ENCODE measurements at regions not wholly inside any gene's neighbourhood (a gene's known extent, or its start where the extent isn't known, plus 50 kb on each side); places are given as distances from the start of the nearest gene placed in this dataset.

DNA sequence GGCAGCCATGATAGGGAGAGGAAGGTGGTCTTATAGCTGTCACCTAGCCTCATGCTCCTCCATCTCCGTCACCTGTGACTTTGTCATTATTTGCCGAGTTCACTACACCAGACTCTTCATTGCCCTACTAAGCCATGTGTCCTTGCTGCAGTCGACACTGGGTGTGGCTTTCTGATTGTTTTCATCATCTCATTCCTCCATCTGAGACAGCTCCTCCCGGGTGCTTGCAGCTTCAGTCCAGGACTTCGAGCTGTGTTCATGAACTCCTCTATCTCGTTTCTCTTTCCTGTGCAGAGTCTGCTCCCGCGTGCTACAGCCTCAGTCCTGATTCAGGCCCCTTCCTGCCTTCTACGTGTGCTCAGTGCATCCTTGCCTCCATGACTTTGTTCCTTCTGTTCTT is 295.1 kb upstream of the TNP1 start:
- H3K9ac ChIP-seq = no peak overlapping the region
- no peak overlapping the region for H3K4me3 ChIP-seq
- H4K20me1 ChIP-seq = no peaks in the 10 kb centered on the region
- H3K4me2 ChIP-seq = no peak overlapping the region
- H3K27ac ChIP-seq = no peak overlapping the region
- H3K36me3 ChIP-seq = no peaks in the 10 kb centered on the region
- H3K27me3 ChIP-seq = no peaks in the 10 kb centered on the region
- no peaks in the 10 kb centered on the region for H3K9me3 ChIP-seq
- peaks cover under 1% of the 10 kb centered on the region; the same call in 1 of the 2 replicates for H3K4me1 ChIP-seq
- no peak for TF ChIP-seq Cebpa-rat (IDR thresholded peaks at IDR 0.05)

DNA sequence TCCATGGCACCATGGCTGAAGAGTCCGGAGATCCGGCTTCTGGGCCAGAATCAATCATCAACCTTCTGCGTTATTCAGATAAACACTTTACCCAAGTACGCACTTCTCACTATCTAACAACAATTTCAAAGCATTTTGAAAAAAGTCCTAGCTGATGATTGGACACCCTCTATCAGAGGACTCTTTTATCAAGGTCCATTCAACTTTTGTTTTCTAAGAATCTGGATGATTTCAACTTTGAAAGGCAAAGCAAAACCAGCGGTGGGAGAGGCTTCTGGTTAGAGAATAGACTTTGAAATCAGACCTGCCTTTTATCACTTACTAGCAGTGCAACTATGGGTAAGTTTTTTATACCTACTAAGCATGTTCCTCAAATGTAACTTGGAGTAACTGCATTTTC is 293.6 kb upstream of the TNP1 start:
- Histone ChIP-seq H4K20me1 (no peaks in the 10 kb centered on the region), H3K4me3 (no peak overlapping the region), H3K4me1 (no peaks in the 10 kb centered on the region), H3K9me3 (no peaks in the 10 kb centered on the region), H3K4me2 (no peak overlapping the region), H3K27me3 (no peaks in the 10 kb centered on the region), H3K27ac (no peak overlapping the region), H3K36me3 (no peaks in the 10 kb centered on the region), H3K9ac (no peak overlapping the region)
- TF ChIP-seq Cebpa-rat (IDR thresholded peaks at IDR 0.05) = no peak

DNA sequence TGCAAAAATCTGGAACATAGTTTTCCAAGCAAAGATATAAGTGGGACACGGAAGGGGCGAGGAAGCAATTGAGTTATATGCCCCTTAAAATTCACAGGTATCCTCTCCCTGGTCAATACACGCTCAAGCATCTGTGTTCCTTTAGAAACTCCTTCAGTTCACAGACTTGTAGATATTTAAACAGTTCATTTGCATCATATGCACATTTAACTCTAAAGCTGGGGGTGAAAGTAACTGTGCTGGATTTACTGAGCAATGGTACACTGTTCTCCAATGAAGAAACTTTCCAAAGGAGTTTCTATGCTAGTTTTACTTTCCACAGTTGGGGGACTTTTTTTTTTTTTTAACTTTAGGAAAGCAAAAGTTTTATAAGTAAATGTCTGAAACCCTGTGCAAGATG is 293.0 kb upstream of the TNP1 start:
- no peaks in the 10 kb centered on the region for H3K27me3 ChIP-seq
- no peak for TF ChIP-seq Cebpa-rat (IDR thresholded peaks at IDR 0.05)
- H3K36me3 ChIP-seq = no peaks in the 10 kb centered on the region
- no peaks in the 10 kb centered on the region for H4K20me1 ChIP-seq
- H3K9me3 ChIP-seq = no peaks in the 10 kb centered on the region
- H3K4me1 ChIP-seq = no peaks in the 10 kb centered on the region
- H3K4me2 ChIP-seq = no peak overlapping the region
- no peak overlapping the region for H3K27ac ChIP-seq
- no peak overlapping the region for H3K4me3 ChIP-seq
- no peak overlapping the region for H3K9ac ChIP-seq

DNA sequence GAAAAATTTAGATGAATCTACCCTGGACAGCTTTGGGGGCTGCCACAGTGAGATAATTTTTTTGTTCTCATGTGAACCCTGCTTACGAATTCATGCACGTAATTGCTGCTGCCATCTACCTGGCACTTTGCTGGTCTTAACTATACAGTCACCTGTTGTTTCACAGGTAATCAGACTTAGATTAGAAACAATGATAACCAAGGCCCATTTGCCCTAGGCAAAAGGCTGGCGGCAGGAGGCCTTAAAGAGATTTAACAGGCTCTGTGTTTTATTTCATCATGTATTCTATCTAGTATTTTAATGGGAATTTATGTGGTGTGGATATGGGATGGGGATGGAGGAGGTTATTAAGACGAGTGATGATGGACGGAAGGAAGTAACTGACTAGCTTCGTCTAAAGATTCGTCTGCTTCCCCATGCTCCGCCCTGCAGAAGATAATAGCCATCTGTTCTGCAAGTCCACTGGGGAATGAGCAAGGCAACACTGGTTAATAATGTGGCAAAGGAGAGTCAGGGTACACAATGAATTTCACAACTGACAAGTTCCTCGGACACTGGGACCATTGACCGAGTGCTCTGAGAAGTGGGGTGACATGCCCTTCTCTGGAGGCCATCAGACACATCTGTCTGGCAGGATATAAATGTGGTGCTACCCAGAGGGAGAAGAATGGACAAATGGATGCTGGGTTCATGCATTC is 291.8 kb upstream of the TNP1 start:
- no peak overlapping the region for H3K27ac ChIP-seq
- H3K9ac ChIP-seq = no peak overlapping the region
- no peaks in the 10 kb centered on the region for H3K9me3 ChIP-seq
- no peak overlapping the region for H3K4me3 ChIP-seq
- no peaks in the 10 kb centered on the region for H3K4me1 ChIP-seq
- no peaks in the 10 kb centered on the region for H3K27me3 ChIP-seq
- no peaks in the 10 kb centered on the region for H3K36me3 ChIP-seq
- no peak overlapping the region for H3K4me2 ChIP-seq
- TF ChIP-seq Cebpa-rat (IDR thresholded peaks at IDR 0.05) = no peak
- H4K20me1 ChIP-seq = no peaks in the 10 kb centered on the region

DNA sequence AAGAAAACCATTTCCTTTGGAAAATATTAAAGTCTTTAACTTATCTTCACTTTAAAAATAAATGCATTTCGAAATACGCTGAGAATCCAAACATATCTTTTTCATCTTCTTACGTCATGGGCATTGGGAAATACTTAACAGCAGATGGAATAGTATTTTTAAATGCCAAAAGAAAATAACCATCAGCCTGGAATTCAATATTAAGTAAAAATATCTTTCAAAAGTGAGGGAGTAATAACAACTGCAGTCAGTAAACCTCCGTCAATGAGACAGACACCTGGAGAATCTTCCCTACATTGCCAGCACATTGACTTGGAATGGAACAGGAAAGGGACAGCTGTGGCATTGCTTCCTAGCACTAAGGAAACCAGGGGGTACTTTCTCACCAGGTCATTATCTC is 290.4 kb upstream of the TNP1 start:
- Histone ChIP-seq H3K9me3 (no peaks in the 10 kb centered on the region), H3K27ac (no peak overlapping the region)

DNA sequence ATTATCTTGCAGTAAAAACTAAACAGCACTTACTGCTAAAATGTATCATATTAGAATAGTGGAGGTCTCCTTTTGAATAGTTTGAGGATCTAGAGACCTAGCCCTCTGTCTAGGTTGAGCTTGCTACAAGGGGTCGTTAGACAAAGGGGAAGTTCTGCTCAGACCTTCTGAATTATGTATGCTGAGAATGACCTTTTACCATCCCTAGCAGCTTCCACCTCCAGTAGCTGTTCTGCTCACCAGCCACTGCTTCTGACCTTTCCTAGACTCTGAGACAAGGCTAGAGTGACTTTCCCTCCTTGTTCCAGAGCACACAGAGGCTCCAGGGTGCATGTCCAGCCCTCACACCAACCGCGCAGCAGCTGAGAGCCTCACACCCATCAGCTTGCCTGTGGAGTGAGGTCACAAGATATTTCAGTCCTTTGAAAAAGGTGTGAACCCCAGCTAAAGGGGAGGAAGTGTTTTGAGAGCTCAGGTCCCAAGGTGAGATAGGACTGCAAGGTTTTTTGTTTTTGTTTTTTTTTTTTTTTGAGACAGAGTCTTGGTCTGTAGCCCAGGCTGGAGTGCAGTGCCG is 289.3 kb upstream of the TNP1 start:
- Histone ChIP-seq H3K9me3 (no peaks in the 10 kb centered on the region), H3K36me3 (no peaks in the 10 kb centered on the region), H3K9ac (no peak overlapping the region)

More for the DNA sequence above, 290.4 kb upstream of the TNP1 start:
- Histone ChIP-seq H3K4me3 (no peak overlapping the region), H3K9ac (no peak overlapping the region), H4K20me1 (no peaks in the 10 kb centered on the region), H3K4me2 (no peak overlapping the region), H3K4me1 (no peaks in the 10 kb centered on the region), H3K36me3 (no peaks in the 10 kb centered on the region), H3K27me3 (no peaks in the 10 kb centered on the region)
- TF ChIP-seq Cebpa-rat (IDR thresholded peaks at IDR 0.05) = no peak

DNA sequence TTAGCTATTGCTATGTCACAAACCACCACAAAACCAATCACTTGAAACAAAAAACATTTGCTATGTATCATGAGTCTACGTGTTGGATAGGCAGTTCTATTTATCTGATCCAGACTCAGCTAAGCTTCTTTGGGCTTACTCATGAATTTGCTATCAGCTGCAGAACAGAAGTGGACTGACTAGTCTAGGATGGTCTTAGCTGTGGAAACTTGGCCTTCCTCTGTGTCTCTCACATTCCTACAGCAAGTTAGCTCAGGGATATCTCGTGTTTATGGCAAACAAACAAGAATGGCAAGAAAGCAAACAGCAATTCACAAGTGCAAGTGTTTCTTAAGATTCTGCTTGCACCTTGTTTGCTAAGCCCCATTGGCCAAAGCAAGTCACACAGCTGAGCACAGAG is 288.0 kb upstream of the TNP1 start:
- H3K9ac ChIP-seq = no peak overlapping the region
- no peaks in the 10 kb centered on the region for H4K20me1 ChIP-seq
- no peak overlapping the region for H3K27ac ChIP-seq
- no peaks in the 10 kb centered on the region for H3K9me3 ChIP-seq
- no peak overlapping the region for H3K4me2 ChIP-seq
- TF ChIP-seq Cebpa-rat (IDR thresholded peaks at IDR 0.05) = no peak
- no peaks in the 10 kb centered on the region for H3K36me3 ChIP-seq
- H3K4me1 ChIP-seq = no peaks in the 10 kb centered on the region
- no peaks in the 10 kb centered on the region for H3K27me3 ChIP-seq
- H3K4me3 ChIP-seq = no peak overlapping the region

More for the DNA sequence above, 289.3 kb upstream of the TNP1 start:
- Histone ChIP-seq H3K27me3 (no peaks in the 10 kb centered on the region), H3K4me1 (no peaks in the 10 kb centered on the region), H4K20me1 (no peaks in the 10 kb centered on the region), H3K27ac (no peak overlapping the region), H3K4me3 (no peak overlapping the region), H3K4me2 (no peak overlapping the region)
- no peak for TF ChIP-seq Cebpa-rat (IDR thresholded peaks at IDR 0.05)

DNA sequence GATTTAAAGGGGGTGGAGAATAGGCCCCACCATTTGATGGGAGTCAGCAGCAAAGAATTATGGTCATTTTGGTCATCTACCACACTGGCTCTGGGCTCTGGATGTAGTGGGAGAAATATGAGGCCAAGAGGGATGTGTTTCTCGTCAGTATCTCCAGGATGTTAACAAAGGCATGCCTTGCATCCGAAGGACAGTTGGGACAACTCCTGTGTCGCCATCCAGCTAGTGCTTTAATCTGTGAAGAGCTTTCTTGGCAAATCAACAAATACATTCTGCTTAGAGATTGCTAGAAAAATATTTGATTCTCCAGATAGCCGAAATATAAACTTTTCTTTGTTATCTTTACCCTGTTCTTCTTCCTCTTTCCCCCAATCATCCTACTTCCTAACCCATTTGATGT is 287.1 kb upstream of the TNP1 start:
- H3K36me3 ChIP-seq = no peaks in the 10 kb centered on the region
- no peak overlapping the region for H3K27ac ChIP-seq
- H3K9me3 ChIP-seq = peaks cover 8% of the 10 kb centered on the region; the same call in 1 of the 2 replicates
- H4K20me1 ChIP-seq = no peaks in the 10 kb centered on the region
- H3K27me3 ChIP-seq = no peaks in the 10 kb centered on the region
- no peak for TF ChIP-seq Cebpa-rat (IDR thresholded peaks at IDR 0.05)
- no peak overlapping the region for H3K4me3 ChIP-seq
- H3K4me1 ChIP-seq = no peaks in the 10 kb centered on the region
- H3K9ac ChIP-seq = no peak overlapping the region
- no peak overlapping the region for H3K4me2 ChIP-seq

- Histone ChIP-seq H3K4me3 (no peak overlapping the region), H3K9ac (no peak overlapping the region), H3K4me2 (no peak overlapping the region), H3K27me3 (no peaks in the 10 kb centered on the region), H4K20me1 (no peaks in the 10 kb centered on the region), H3K36me3 (no peaks in the 10 kb centered on the region), H3K27ac (no peak overlapping the region), H3K9me3 (peaks cover 30% of the 10 kb centered on the region), H3K4me1 (no peaks in the 10 kb centered on the region)
- no peak for TF ChIP-seq Cebpa-rat (IDR thresholded peaks at IDR 0.05)
Measured at GRCh38 chr2:217142649-217143266, 282.9 kb upstream of the TNP1 start.

DNA sequence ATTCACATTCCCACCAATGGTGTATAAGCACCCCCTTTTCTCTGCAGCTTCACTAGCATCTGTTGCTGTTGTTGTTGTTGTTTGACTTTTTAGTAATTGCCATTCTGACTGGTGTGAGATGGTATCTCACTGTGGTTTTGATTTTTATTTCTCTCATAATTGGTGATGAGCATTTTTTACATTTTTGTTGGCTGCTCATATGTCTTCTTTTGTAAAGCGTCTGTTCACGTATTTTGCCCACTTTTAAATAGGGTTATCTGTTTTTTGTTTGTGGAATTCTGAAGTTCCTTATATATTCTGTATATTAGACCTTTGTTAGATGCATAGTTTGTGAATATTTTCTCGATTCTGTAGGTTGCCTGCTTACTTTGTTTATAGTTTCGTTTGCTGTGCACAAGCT is 278.4 kb upstream of the TNP1 start:
- Histone ChIP-seq H3K4me3 (no peak overlapping the region), H4K20me1 (no peaks in the 10 kb centered on the region), H3K4me2 (no peak overlapping the region), H3K27me3 (no peaks in the 10 kb centered on the region), H3K36me3 (no peaks in the 10 kb centered on the region), H3K9ac (no peak overlapping the region), H3K4me1 (no peaks in the 10 kb centered on the region), H3K27ac (no peak overlapping the region), H3K9me3 (peaks cover 32% of the 10 kb centered on the region)
- TF ChIP-seq Cebpa-rat (IDR thresholded peaks at IDR 0.05) = no peak
